Right hindlimb (tissue), 1 donor: ENCODE measurements at regions not wholly inside any gene's neighbourhood (a gene's known extent, or its start where the extent isn't known, plus 50 kb on each side); places are given as distances from the start of the nearest gene placed in this dataset.

Experiments used
- DNase-seq: peaks from one replicate; pipeline ENCODE4 v3.0.0-alpha.2; 2018

- no peak for DNase-seq
These were observed 213.4 kb downstream of the PLK2 start for GRCh38 chr5:58246461-58246944.

GRCh38 chr5:58245476-58245840 lies 214.4 kb downstream of the PLK2 start:
- DNase-seq = no peak

DNA sequence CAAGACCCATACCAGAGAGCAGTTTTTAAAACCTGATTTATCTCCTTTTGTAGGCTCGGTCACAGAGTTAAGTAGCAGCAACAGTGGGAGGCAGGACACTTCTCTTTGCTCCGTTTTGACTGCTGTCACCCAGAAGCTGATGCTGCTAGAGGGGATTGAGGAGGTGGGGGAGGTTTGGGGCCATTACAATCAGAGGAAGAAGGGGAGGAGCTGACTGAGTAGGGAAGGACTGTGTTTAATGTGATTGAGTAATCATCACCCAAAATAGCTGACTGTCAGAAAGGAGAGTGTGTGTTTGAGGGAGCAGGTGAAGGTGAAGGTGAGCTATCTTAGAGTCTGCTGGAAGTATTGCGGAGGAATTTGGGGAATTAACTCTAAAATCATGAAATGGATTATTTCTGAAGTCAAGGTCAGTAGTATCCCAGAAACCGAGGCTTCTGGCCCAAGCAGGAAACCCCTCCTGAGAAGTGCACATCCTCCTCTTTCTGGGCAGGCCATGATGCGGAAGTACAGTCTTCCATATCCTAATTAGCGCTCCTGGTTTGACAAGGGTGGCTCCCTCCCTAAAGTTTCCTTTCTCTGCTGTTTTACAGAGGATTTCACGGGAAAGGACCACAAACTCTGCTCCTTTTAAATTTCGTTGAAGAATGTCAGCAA lies 214.9 kb downstream of the PLK2 start:
- DNase-seq = no peak

GRCh38 chr5:58241389-58241788 lies 218.5 kb downstream of the PLK2 start:
- no peak for DNase-seq

DNA sequence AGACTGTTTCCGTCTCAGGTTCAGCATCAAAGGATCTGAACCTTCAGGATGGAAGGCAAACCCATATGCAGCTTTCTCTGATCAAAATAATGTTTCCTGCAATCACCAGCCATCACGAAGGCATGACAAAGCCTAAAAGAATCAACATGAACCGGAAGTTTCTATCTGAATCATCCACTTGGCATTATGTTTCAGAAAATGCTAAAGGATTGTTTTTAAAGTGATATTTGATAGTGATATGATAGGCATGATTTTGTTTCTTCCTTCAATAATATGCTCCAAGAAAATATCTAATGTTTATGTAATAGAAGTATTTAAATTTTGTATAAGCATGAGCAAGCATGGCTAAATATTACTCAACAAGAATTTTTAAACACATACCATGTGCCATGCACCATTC lies 219.6 kb downstream of the PLK2 start:
- DNase-seq = no peak

GRCh38 chr5:58239731-58240130 lies 220.2 kb downstream of the PLK2 start:
- no peak for DNase-seq

DNA sequence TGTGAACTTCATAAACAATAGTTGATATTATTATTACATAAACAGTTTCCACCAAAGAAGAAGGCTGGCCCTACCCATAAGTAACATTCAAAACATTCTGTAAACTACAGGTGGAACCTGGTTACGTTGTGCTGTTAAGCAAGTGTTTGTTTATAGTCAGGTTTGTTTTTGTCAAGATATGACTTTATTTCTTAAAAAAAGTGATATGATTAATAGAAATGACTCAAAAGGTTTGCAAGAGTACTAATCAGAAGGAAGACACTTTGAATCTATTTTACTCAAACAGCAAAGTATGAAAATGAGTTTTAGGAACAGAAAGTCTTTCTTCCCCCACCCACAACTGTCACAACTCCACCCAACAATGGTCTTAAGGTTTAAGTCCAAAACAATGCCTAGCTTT lies 220.8 kb downstream of the PLK2 start:
- no peak for DNase-seq

- DNase-seq = no peak
These were observed 223.4 kb downstream of the PLK2 start for GRCh38 chr5:58236498-58236897.

- no peak for DNase-seq
These were observed 224.6 kb downstream of the PLK2 start for GRCh38 chr5:58235299-58235698.

DNA sequence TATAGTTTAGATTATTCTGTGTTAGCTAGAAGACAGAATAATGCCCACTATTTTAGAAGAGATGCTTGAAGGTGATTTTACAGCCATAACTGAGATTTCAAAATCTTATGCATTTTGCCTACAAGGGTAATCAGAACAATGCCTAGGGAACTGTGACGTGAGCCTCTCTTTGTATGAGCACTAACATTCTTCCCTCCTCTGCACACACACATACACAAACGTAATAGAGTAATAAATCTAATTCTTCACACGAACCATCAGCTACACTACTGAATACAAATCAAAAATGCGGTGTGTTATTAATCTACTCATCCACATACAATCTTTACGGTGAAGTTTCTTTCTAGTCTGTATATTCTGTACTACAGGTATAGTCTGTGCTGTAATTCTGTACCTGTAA lies 227.8 kb downstream of the PLK2 start:
- no peak for DNase-seq

DNA sequence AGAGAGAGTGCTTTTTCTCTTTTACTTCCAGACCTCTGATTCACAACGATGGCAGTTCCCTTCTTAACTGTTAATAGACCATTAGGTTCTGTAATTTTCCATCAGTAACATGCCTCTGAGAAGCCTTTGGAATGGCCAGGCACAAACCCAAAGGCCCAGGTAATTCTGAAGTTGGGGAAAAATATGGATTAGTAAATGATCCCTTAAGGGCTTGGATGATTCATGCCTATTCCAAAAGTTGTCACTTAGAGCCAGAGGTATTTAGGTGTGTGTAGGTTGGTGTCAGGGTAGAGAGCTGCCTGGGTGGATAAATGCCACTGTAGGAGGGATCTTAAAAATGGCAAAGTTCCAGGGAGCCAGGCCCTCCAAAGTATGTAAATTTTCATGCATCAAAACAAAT lies 228.8 kb downstream of the PLK2 start:
- DNase-seq = no peak

DNA sequence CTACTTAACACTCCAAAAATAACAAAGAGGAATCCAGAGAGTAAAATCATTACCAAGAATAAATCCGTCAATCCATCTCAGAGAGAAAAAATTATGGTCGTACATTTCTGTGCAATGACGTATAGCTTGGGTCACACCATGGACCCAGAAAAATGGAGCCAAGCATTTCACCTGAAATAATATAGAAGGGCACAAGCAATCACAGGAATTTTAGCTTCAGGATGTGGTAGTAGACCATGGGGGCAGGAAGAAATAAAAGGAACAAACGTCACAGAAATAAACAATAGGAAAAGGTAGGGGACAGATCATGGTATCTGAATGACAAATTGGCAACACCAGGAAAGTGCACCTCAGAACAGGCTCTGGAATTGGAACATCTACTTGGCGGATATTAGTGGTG lies 231.0 kb downstream of the PLK2 start:
- DNase-seq = no peak

DNA sequence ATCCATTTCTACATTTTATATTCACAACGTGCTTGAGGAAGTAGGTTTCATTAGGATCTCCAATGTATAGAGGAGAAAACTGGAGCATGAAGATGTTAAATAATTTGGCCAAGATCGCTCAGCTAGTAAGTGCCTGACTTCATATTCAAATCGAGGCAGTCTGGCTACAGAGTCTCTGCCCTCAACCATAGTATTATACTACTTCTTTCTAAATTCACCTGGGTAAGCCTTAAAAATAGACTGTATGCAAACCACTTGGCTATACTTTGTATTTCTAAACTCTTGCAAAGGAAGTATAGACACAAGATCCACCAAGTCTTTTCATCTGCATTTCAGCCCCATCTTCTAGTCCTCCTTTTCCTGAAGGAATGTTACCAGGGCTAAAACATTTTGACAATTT lies 232.0 kb downstream of the PLK2 start:
- DNase-seq = no peak

GRCh38 chr5:58224661-58225060 lies 235.2 kb downstream of the PLK2 start:
- DNase-seq = no peak

DNA sequence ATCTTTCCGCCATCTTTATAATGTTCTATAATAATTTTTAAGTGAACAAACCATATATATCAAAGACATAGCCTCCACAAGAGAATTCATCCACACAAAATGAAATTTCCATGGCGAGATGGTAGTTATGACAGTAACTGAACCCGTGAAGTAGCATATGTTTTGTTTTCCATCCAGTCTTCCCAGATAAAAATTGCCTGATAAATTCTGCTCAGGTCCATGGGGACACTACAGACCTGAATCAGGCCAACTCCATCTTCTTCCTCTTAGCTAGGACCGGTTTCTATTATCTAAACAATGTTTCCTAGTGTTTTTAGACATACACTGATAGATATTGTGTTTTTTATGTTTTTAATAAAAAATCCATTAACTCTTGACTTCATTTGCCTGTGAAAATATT lies 235.7 kb downstream of the PLK2 start:
- DNase-seq = no peak

DNA sequence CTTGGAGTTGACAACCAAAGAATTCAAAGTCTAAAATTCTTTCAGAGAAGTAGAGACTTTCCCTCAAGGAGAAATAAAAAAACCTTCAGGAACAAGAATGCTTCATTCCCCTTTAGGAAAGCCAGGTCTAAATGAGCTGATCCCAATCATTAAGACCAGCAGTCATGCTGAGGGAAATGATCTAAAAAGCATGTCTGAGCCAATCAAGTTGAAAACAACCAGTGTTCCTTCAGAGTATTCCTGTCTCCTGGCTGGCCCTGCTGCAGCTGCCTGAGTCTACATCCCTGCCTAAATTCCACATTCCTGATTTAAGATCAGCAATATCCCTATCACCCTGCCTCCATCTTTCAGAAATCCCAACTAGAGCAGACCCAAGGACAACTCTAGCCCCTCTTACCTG lies 244.5 kb downstream of the PLK2 start:
- no peak for DNase-seq

GRCh38 chr5:58211441-58211840 lies 248.4 kb downstream of the PLK2 start:
- DNase-seq = no peak

DNA sequence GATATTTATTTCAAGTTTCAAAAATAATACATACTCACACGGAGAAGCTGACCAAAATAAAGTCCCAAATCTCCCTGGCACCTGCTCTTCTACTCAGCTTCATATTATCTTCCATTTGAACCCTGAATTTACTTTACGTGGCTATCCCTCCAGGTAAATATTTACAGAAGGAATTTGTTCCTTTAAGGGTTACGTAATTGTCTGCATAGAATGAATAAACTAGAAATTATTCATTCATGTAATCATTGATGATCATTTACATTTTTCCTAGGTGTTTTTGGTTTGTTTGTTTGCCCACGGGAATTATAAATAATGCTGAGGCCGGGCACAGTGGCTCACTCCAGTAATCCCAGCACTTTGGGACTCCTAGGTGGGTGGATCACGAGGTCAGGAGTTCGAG lies 251.2 kb downstream of the PLK2 start:
- DNase-seq = no peak

DNA sequence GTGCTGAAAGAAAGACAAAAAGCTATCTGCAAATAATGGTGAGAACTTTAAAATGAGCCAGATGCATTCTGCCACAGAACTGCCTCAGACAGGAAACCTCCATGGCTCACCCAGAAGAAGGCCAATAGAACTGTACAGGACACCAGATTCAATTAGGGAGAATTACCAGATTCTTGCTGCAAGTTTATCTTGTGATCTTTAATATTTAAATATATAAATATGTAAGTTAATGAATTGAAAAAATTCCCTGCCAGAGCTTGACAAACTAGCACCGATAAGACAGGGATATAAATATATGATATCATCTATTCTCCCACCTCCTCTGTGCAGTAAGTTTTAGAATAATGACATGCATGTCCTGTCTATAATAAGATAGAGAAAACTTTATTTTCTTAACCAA lies 252.8 kb downstream of the PLK2 start:
- DNase-seq = no peak

DNA sequence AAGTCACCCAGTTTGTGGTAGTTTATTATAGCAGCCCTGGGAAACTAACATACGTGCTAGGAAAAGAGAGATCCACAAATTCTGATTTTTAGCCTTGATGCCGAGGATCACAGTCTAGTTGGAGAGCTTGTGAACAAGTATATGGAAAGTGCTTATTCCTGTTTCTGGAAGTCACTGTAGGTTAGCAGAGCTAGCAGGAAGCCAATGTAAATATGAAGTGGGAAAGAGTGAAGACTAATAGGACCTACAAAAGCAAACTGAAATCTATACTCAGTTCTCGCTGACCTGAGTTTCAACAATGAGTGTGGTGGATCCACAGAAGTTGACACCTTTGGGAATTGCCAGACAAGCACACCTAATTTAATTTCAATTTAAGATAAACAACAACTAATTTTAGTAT lies 254.9 kb downstream of the PLK2 start:
- no peak for DNase-seq

DNA sequence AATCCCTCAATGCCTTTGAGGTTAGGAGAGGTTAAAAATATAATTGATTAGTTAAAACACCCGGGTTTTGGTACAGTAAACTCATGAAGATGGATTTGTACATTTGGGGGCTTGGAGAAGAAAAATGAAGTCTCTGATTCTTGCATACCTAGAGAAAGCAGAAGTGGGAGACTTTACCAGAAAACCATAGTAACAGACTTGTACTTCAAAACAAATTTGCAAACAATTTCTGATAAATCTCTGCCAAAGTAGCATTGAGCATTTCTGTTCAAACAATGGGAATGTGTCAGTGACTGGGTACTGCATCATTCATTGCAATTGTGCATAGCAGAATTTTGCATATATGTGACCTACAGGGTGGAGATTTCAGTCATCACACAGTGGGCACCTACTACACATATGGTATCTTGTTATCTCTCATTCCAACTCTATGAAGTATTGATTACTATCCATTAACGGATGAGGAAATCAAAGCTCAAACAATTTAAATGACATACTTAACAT lies 256.9 kb downstream of the PLK2 start:
- no peak for DNase-seq

DNA sequence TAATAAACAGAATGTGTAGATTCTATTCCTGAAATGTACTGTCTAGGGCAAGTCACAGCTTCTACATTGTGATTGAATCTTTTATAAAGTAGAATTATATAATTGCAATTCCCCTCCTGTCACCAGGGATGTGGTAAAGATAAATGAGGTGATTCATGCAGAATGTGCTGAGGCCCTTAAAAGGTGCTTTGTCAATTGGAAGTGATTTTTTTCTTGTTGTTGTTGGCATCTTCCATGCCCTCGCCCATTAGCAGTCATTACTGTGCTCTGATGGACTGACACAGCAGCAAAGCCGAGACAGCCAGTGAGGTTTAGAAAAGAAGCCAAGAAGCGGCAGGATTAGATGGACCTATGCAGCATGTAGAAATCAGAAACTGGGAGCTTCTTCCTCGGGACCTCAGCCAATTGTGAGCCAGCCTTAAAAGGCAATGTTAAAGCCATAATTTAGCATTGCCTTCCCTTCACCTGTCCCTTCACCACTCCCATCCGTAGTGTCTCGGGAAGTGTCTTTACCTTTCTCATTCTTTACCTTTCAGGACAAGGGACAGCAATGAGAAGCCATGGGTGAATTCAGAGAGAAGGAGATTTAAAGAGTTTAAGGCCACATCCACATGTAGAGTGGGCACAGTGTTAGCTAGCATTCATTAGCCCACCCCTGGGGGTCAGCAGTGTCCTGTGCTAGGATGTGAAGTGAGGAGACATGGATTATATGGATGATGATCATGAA lies 257.8 kb downstream of the PLK2 start:
- DNase-seq = no peak

DNA sequence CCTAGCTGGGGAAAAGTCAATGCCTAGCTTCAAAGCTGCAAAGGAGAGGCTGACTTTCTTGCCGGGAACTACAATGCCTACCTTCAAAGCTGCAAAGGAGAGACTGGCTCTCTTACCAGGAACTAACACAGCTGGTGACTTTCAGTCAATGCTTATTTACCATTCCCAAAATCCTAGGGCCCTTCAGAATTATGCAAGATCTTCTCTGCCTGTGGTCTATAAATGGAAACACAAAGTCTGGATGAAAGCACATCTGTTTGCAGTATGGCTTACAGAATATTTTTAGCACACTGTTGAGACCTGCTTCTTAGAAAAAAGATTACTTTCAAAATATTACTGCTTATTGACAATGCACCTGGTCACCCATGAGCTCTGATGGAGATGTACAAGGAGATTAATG lies 259.4 kb downstream of the PLK2 start:
- no peak for DNase-seq

DNA sequence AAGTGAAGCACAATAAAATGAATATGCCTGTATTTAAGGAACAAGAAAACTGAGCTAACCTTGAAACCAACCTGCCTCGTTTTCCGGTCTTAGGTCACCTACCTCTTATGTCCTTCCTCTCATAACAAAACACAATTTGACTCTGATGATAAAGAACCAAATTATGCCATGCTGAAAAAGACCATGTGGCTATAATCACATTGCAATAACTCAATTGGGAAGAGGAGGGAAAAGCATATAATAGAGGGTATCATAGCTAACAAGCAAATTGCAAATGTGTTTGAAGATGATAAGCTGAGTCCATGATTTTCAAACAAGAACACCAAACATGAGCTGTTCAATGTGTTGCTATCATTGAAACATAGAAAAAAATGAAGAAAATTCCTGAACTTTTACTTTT lies 260.8 kb downstream of the PLK2 start:
- no peak for DNase-seq

DNA sequence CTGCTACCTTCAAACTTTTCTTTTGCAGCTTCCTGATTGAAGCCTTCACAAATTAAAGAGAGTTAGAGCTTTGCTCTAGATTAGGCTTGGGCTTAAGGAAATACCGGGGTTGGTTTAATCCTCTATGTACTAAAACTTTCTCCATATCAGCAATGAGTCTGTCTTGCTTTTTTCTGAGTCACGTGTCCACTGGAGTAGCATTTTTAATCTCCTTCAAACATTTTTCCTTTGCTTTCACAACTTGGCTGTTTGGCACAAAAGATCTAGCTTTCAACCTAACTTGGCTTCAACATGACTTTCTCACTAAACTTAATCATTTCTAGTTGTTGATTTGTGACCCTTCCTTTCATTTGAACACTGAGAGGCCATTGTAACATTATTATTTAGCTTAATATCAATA lies 261.6 kb downstream of the PLK2 start:
- no peak for DNase-seq
